Cardiac muscle cell (in vitro differentiated cells and primary cell): ENCODE measurements at regions not wholly inside any gene's neighbourhood (a gene's known extent, or its start where the extent isn't known, plus 50 kb on each side); places are given as distances from the start of the nearest gene placed in this dataset.
A peak's percentile ranks its signal among the peaks of the same experiment; 100 is the strongest.

ENCODE experiments used
- DNase-seq, 2 donors: peaks; one replicate each; pipeline versions ENCODE4 v3.0.0 to v3.0.0-alpha.2; 2010 to 2017; ENCODE audit warnings: low read depth in 1 of 2, low spot score in 1 of 2
- H3K27ac ChIP-seq: fragments of 200-600 bp; sonication (generic); 2 replicates; pipeline ENCODE4 v1.5.1; 2016
- H3K27me3 ChIP-seq: fragments of 200-600 bp; sonication (generic); 2 replicates; pipeline ENCODE4 v1.6.0; 2016; ENCODE audit warnings: control low read depth
- H3K36me3 ChIP-seq: fragments of 200-600 bp; sonication (generic); 2 replicates; pipeline ENCODE4 v1.5.1; 2016; ENCODE audit warnings: control low read depth
- H3K4me1 ChIP-seq: fragments of 200-600 bp; sonication (generic); 2 replicates; pipeline ENCODE4 v1.8.1; 2017; ENCODE audit warnings: low read depth, mild to moderate bottlenecking, mixed run types
- H3K4me3 ChIP-seq: fragments of 200-600 bp; sonication (generic); 2 replicates; pipeline ENCODE4 v1.5.1; 2016; ENCODE audit warnings: mild to moderate bottlenecking
- H3K9me3 ChIP-seq: fragments of 200-600 bp; sonication (generic); 2 replicates; pipeline ENCODE4 v1.5.1; 2017; ENCODE audit warnings: low read depth, mild to moderate bottlenecking, control low read depth
- CTCF ChIP-seq: IDR thresholded peaks from 2 replicates; pipeline ENCODE4 v1.5.1; 2012; ENCODE audit warnings: low read depth, mild to moderate bottlenecking, low read length

DNA sequence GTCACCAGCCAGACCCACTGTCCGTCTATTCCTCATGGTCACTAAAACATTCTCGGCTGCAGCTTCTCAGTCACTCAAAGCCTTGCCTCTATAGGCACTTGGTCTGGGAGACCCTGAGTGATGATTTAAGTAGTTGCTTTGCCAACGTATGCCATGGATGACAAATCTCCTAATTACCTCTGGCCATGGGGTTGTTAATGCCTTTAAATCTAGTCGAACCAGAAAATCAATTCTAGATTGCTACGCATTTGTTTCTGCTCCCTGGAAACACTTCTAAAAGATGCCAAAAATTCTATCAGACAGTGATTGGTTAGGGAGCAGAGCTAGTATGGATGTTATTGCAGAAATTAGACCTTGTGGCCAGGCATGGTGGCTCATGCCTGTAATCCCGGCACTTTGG, 57.0 kb upstream of the RTL6 start:
- no peaks in the 10 kb centered on the region for H3K36me3 ChIP-seq
- TF ChIP-seq CTCF: no peak
- H3K27me3 ChIP-seq: no peaks in the 10 kb centered on the region
- no peaks in the 10 kb centered on the region for H3K9me3 ChIP-seq
- H3K4me3 ChIP-seq: no peak overlapping the region
- H3K4me1 ChIP-seq: peaks cover 5% of the 10 kb centered on the region
- DNase-seq: no peak
- H3K27ac ChIP-seq: no peak overlapping the region

- Histone ChIP-seq H3K4me1 (peaks cover 5% of the 10 kb centered on the region), H3K27me3 (no peaks in the 10 kb centered on the region), H3K36me3 (no peaks in the 10 kb centered on the region), H3K27ac (no peak overlapping the region), H3K4me3 (no peak overlapping the region), H3K9me3 (no peaks in the 10 kb centered on the region)
- no peak for DNase-seq
- no peak for TF ChIP-seq CTCF
Observed at GRCh38 chr22:44554411-44554810, 56.4 kb upstream of the RTL6 start.

DNA sequence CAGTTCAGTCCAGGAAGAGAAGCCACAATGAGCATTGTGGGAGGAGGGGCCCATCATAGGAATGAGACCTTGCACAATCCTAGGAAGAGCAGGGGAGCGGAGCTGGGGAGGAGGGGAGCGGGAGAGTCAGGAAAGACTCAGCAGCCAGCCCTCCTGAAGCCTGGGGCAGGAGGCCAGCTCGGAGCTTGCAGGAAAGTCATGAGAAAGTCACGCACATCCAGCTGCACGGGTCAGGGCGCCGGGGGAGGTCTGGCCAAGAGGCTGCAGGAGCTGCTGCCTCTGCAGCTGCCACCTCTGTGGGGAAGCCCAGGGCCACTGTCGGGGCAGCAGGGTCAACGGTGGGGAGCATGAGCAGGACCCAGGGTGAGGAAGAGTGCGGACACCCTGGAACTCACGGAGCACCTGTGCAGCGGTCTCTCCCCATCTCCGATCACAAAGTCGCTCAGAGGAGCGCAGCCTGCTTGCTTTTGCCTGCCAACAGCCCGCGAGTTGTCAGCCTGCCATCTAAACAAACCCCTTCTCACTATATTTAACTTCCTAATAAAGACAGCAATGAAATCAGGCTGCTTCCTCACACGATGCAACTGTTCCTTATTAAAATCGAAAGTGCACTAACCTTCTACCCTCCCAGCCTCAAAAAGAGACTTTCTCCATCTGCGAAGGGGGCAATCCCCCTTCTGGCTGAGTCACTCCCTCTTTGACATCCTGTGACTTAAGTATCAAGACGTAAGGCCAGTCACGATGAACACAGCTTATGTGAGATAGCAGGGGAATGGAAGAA, 52.9 kb upstream of the RTL6 start:
- Histone ChIP-seq H3K4me3 (no peak overlapping the region), H3K27ac (no peak overlapping the region), H3K4me1 (peaks cover 5% of the 10 kb centered on the region), H3K9me3 (no peaks in the 10 kb centered on the region), H3K27me3 (no peaks in the 10 kb centered on the region), H3K36me3 (no peaks in the 10 kb centered on the region)
- peak in 1 of 2 donors; percentile 98 for DNase-seq
- no peak for TF ChIP-seq CTCF

DNA sequence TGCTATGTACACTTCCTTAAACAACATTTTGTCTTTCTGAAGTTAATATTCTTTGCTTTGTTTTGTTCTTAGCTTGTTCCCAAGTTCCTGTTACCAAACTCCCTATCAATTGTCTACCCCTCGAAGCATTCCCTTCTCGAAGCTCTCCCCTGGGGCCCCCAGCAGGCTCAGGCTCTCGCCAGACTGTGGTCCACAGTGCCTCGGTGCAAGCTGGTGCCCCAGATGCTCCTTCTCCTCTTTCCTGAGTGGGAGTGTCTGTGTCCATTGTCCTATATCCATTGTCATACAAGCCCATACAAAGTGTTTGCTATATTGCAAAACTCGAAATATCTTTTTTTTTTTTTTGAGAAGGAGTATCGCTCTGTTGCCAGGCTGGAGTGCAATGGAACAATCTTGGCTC, 51.7 kb upstream of the RTL6 start:
- Histone ChIP-seq H3K4me3 (no peak overlapping the region), H3K9me3 (no peaks in the 10 kb centered on the region), H3K4me1 (peaks cover 5% of the 10 kb centered on the region), H3K27ac (no peak overlapping the region), H3K36me3 (no peaks in the 10 kb centered on the region), H3K27me3 (no peaks in the 10 kb centered on the region)
- no peak for DNase-seq
- TF ChIP-seq CTCF: no peak

- no peaks in the 10 kb centered on the region for H3K27me3 ChIP-seq
- DNase-seq: no peak
- no peak overlapping the region for H3K27ac ChIP-seq
- TF ChIP-seq CTCF: no peak
- H3K4me1 ChIP-seq: peaks cover 5% of the 10 kb centered on the region
- H3K9me3 ChIP-seq: no peaks in the 10 kb centered on the region
- H3K36me3 ChIP-seq: no peaks in the 10 kb centered on the region
- no peak overlapping the region for H3K4me3 ChIP-seq
Observed at GRCh38 chr22:44548981-44549380, 50.9 kb upstream of the RTL6 start.
